Rectal smooth muscle tissue (tissue), 1 donor: ENCODE measurements at regions not wholly inside any gene's neighbourhood (a gene's known extent, or its start where the extent isn't known, plus 50 kb on each side); places are given as distances from the start of the nearest gene placed in this dataset.

Experiments used
- H3K27ac ChIP-seq: one replicate; pipeline ENCODE4 v1.7.0; 2013; ENCODE audit warnings: low read depth, low read length, inconsistent platforms
- H3K27me3 ChIP-seq: one replicate; pipeline ENCODE4 v1.7.0; 2013; ENCODE audit warnings: low read length; ENCODE audit not compliant: control insufficient read depth, insufficient read depth
- H3K36me3 ChIP-seq: one replicate; pipeline ENCODE4 v1.7.0; 2013; ENCODE audit warnings: low read length; ENCODE audit not compliant: control insufficient read depth, insufficient read depth
- H3K4me1 ChIP-seq: one replicate; pipeline ENCODE4 v1.7.0; 2013; ENCODE audit warnings: low read length; ENCODE audit not compliant: control insufficient read depth, insufficient read depth
- H3K4me3 ChIP-seq: one replicate; pipeline ENCODE4 v1.7.0; 2013; ENCODE audit warnings: low read length
- H3K9ac ChIP-seq: one replicate; pipeline ENCODE4 v1.7.0; 2013; ENCODE audit warnings: low read length

GRCh38 chr2:51251356-51251755 lies 219.4 kb upstream of the NRXN1 start:
- no peaks in the 10 kb centered on the region for H3K36me3 ChIP-seq
- no peak overlapping the region for H3K9ac ChIP-seq
- H3K4me3 ChIP-seq = no peak overlapping the region
- no peaks in the 10 kb centered on the region for H3K27me3 ChIP-seq
- no peak overlapping the region for H3K27ac ChIP-seq
- H3K4me1 ChIP-seq = no peaks in the 10 kb centered on the region

- H3K36me3 ChIP-seq = no peaks in the 10 kb centered on the region
- no peaks in the 10 kb centered on the region for H3K4me1 ChIP-seq
- H3K4me3 ChIP-seq = no peak overlapping the region
- no peak overlapping the region for H3K27ac ChIP-seq
- H3K9ac ChIP-seq = no peak overlapping the region
- H3K27me3 ChIP-seq = no peaks in the 10 kb centered on the region
Measured at GRCh38 chr2:51247252-51247805, 215.4 kb upstream of the NRXN1 start.

GRCh38 chr2:51243892-51244535 lies 212.1 kb upstream of the NRXN1 start:
- Histone ChIP-seq H3K27me3 (no peaks in the 10 kb centered on the region), H3K4me3 (no peak overlapping the region), H3K27ac (no peak overlapping the region), H3K9ac (no peak overlapping the region), H3K36me3 (no peaks in the 10 kb centered on the region), H3K4me1 (no peaks in the 10 kb centered on the region)

GRCh38 chr2:51237626-51238271 lies 205.8 kb upstream of the NRXN1 start:
- Histone ChIP-seq H3K4me3 (no peak overlapping the region), H3K36me3 (no peaks in the 10 kb centered on the region), H3K4me1 (no peaks in the 10 kb centered on the region), H3K27ac (no peak overlapping the region), H3K27me3 (no peaks in the 10 kb centered on the region), H3K9ac (no peak overlapping the region)

- H3K4me3 ChIP-seq = no peak overlapping the region
- no peaks in the 10 kb centered on the region for H3K36me3 ChIP-seq
- H3K4me1 ChIP-seq = no peaks in the 10 kb centered on the region
- H3K9ac ChIP-seq = no peak overlapping the region
- no peaks in the 10 kb centered on the region for H3K27me3 ChIP-seq
- H3K27ac ChIP-seq = no peak overlapping the region
Measured at GRCh38 chr2:51232027-51232426, 200.1 kb upstream of the NRXN1 start.

GRCh38 chr2:51231071-51231470 lies 199.1 kb upstream of the NRXN1 start:
- no peaks in the 10 kb centered on the region for H3K4me1 ChIP-seq
- no peak overlapping the region for H3K4me3 ChIP-seq
- H3K9ac ChIP-seq = no peak overlapping the region
- H3K27ac ChIP-seq = no peak overlapping the region
- H3K27me3 ChIP-seq = no peaks in the 10 kb centered on the region
- H3K36me3 ChIP-seq = no peaks in the 10 kb centered on the region

GRCh38 chr2:51225377-51225776 lies 193.4 kb upstream of the NRXN1 start:
- Histone ChIP-seq H3K27ac (no peak overlapping the region), H3K4me1 (no peaks in the 10 kb centered on the region), H3K9ac (no peak overlapping the region), H3K36me3 (no peaks in the 10 kb centered on the region), H3K4me3 (no peak overlapping the region), H3K27me3 (no peaks in the 10 kb centered on the region)

GRCh38 chr2:51224790-51225189 lies 192.9 kb upstream of the NRXN1 start:
- no peaks in the 10 kb centered on the region for H3K27me3 ChIP-seq
- no peaks in the 10 kb centered on the region for H3K4me1 ChIP-seq
- H3K27ac ChIP-seq = no peak overlapping the region
- H3K9ac ChIP-seq = no peak overlapping the region
- H3K4me3 ChIP-seq = no peak overlapping the region
- H3K36me3 ChIP-seq = no peaks in the 10 kb centered on the region

GRCh38 chr2:51222106-51222505 lies 190.2 kb upstream of the NRXN1 start:
- Histone ChIP-seq H3K9ac (no peak overlapping the region), H3K4me1 (no peaks in the 10 kb centered on the region), H3K27ac (no peak overlapping the region), H3K4me3 (no peak overlapping the region), H3K36me3 (no peaks in the 10 kb centered on the region), H3K27me3 (no peaks in the 10 kb centered on the region)

GRCh38 chr2:51220606-51221005 lies 188.7 kb upstream of the NRXN1 start:
- Histone ChIP-seq H3K4me1 (no peaks in the 10 kb centered on the region), H3K36me3 (no peaks in the 10 kb centered on the region), H3K4me3 (no peak overlapping the region), H3K27me3 (no peaks in the 10 kb centered on the region), H3K27ac (no peak overlapping the region), H3K9ac (no peak overlapping the region)

- H3K4me3 ChIP-seq = no peak overlapping the region
- H3K27ac ChIP-seq = no peak overlapping the region
- H3K4me1 ChIP-seq = no peaks in the 10 kb centered on the region
- H3K27me3 ChIP-seq = no peaks in the 10 kb centered on the region
- no peak overlapping the region for H3K9ac ChIP-seq
- no peaks in the 10 kb centered on the region for H3K36me3 ChIP-seq
Measured at GRCh38 chr2:51220080-51220479, 188.1 kb upstream of the NRXN1 start.

- H3K27ac ChIP-seq = no peak overlapping the region
- H3K9ac ChIP-seq = no peak overlapping the region
- H3K4me3 ChIP-seq = no peak overlapping the region
- no peaks in the 10 kb centered on the region for H3K36me3 ChIP-seq
- H3K4me1 ChIP-seq = no peaks in the 10 kb centered on the region
- no peaks in the 10 kb centered on the region for H3K27me3 ChIP-seq
Measured at GRCh38 chr2:51219468-51219867, 187.5 kb upstream of the NRXN1 start.

GRCh38 chr2:51218047-51218446 lies 186.1 kb upstream of the NRXN1 start:
- Histone ChIP-seq H3K27me3 (no peaks in the 10 kb centered on the region), H3K4me3 (no peak overlapping the region), H3K27ac (no peak overlapping the region), H3K9ac (no peak overlapping the region), H3K36me3 (no peaks in the 10 kb centered on the region), H3K4me1 (no peaks in the 10 kb centered on the region)
